Fibroblast of pulmonary artery (primary cell): ENCODE measurements at regions not wholly inside any gene's neighbourhood (a gene's known extent, or its start where the extent isn't known, plus 50 kb on each side); places are given as distances from the start of the nearest gene placed in this dataset.
"Not testable (repeated sequence)": the region's sequence is repeated elsewhere in the genome, so short reads cannot be mapped to it uniquely, and the experiment has no call there.

ENCODE experiments used
- DNase-seq: peaks from one replicate; pipeline ENCODE4 v3.0.0-alpha.2; 2010; ENCODE audit warnings: low read depth
- H3K4me3 ChIP-seq: replicated peaks from 2 replicates; pipeline ENCODE4 v1.5.1; 2011; ENCODE audit warnings: low read depth, mild to moderate bottlenecking, control low read depth, low read length, moderate library complexity
- TF ChIP-seq, protein P1 (sequence below): IDR thresholded peaks from 2 replicates; pipeline ENCODE4 v1.5.1; 2011; ENCODE audit warnings: mild to moderate bottlenecking, control low read depth, low read length, inconsistent platforms; ENCODE audit errors: missing control alignments

DNA sequence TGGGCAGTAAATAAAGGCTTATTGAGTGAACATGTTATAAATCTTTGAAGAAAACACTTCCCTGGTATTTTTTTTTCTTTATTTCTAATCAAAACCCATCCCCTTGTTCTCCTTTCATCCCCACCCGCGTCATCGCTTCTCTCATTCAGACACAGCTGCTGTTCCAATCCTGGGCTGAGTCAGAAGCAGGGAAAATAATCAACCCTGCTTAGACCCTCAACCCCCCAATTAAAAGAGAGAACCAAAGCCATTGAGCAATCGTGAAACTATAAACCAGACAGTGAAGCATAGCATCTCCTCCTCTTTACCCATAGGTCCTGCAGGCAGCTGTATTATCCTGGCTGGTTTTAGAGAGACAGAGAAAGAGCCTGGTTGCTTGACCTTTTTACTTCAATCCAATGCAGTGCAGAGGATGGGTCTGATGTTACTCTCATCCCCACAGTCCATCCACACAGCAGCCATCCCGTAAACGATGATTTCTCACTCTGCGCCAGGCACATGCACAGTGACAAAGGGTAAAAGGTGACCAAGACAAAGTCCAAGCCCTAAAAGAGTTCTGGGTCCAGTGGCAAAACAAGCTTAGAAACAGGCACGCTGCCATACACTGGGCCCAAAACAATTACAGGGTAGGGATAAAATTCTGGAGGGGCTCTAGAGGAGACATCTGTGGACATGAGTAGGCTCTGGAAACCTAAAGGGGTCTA lies 238.3 kb downstream of the GALC start:
- no peak for DNase-seq
- TF ChIP-seq, protein P1, sequence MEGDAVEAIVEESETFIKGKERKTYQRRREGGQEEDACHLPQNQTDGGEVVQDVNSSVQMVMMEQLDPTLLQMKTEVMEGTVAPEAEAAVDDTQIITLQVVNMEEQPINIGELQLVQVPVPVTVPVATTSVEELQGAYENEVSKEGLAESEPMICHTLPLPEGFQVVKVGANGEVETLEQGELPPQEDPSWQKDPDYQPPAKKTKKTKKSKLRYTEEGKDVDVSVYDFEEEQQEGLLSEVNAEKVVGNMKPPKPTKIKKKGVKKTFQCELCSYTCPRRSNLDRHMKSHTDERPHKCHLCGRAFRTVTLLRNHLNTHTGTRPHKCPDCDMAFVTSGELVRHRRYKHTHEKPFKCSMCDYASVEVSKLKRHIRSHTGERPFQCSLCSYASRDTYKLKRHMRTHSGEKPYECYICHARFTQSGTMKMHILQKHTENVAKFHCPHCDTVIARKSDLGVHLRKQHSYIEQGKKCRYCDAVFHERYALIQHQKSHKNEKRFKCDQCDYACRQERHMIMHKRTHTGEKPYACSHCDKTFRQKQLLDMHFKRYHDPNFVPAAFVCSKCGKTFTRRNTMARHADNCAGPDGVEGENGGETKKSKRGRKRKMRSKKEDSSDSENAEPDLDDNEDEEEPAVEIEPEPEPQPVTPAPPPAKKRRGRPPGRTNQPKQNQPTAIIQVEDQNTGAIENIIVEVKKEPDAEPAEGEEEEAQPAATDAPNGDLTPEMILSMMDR: no peak
- H3K4me3 ChIP-seq: no peak overlapping the region

DNA sequence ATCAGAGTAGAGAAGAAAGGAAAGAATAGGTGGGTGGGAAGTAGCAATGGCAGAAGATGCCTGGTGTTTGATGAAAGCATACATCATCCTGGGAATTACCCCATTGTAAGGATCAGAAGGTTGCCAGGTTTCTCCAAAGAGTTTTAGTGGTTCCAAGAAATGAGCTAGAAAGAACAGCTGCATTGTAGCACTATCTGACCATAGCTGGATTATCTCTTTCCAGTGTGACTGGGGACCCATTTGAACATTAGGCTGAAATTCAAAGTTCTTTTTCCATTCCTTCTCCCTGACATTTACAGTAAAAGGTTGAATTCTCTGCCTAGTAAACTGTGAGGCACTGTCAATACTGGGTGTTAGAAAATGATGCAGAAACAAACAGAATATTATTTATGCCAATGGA lies 244.4 kb downstream of the GALC start:
- no peak overlapping the region for H3K4me3 ChIP-seq
- TF ChIP-seq, protein P1: no peak
- DNase-seq: no peak

DNA sequence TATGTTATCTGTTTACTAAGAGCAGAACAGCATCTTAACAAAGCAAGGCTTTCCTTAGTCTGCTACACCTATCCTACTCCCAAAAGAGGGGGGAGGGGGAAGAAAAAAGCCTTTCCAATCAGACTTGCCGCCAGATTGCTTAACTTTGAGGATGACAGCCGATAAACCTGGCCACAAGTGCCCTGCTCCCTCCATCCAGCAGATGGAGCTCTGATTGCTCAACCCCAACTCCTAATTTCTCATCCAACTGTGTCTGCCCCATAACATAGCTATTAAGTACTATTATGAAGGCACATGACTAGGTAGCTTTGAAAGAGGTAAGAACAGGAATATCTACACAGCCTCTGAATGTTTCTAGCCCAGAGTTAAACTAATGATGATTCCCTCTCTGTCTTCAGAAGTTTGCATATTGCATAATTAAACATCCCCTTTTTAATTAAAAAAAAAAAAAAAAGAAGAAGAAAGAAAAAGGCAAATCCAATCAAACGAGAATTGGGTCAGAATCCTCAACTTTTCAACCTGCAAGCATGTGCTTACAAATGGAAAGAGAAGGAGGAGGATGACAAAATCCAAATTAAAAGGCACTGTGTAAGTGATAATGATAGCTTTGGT lies 247.4 kb downstream of the GALC start:
- peak; percentile 47 for DNase-seq
- no peak overlapping the region for H3K4me3 ChIP-seq
- TF ChIP-seq, protein P1: peak; percentile 67

DNA sequence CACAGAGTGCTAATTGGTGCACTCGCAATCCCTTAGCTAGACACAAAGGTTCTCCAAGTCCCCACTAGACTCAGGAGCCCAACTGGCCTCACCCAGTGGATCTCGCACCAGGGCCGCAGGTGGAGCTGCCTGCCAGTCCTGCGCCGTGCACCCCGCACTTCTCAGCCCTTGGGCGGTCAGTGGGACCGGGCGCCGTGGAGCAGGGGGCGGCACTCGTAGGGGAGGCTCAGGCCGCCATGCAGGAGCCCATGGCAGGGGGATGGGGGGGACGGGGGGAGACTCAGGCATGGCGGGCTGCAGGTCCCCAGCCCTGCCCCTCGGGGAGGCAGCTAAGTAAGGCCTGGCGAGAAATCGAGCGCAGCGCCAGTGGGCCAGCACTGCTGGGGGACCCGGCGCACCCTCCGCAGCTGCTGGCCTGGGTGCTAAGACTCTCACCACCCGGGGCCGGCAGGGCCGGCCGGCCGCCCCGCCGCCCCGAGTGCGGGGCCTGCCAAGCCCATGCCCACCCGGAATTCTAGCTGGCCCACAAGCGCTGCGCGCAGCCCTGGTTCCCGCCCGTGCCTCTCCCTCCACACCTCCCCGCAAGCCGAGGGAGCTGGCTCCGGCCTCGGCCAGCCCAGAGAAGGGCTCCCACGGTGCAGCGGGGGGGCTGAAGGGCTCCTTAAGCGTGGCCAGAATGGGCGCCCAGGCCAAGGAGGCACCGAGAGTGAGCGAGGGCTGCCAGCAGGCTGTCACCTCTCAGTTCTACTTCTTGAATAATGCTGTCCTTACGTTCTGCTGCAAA lies 258.2 kb downstream of the GALC start:
- not testable (repeated sequence) for DNase-seq, H3K4me3 ChIP-seq

DNA sequence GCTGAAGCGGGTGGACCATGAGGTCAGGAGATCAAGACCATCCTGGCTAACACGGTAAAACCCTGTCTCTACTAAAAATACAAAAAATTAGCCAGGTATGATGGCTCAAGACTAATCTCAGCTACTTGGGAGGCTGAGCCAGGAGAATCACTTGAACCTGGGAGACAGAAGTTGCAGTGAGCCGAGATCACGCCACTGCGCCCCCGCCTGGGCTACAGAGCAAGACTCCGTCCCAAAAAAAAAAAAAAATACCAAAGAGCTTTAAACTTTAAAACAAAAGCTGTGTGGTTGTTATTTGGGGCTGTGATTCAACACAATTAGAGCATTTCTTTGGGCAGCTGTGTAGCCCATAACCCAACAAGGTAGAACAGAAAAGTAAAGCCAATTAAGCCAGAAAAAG lies 259.9 kb downstream of the GALC start:
- DNase-seq, H3K4me3 ChIP-seq: not testable (repeated sequence)

DNA sequence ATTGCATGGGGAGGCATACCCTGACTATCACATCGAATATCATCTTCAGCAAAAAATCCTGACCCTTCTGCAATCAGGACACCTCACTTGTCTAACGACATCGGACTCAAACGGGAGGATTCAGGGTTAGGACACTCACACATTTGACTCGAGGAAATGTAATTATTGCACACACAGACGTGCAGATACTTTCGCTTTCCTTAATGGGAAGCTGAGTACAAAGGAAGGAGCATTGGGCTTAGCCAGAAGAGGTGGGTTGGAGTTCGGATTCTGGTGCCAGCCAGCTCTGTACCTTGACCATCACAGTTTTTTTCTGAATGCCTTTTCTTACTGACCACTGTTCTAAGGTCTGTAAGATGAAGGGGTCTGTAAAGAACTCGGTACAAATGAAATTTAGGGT lies 260.4 kb downstream of the GALC start:
- no peak for DNase-seq
- H3K4me3 ChIP-seq: no peak overlapping the region
- TF ChIP-seq, protein P1: no peak

DNA sequence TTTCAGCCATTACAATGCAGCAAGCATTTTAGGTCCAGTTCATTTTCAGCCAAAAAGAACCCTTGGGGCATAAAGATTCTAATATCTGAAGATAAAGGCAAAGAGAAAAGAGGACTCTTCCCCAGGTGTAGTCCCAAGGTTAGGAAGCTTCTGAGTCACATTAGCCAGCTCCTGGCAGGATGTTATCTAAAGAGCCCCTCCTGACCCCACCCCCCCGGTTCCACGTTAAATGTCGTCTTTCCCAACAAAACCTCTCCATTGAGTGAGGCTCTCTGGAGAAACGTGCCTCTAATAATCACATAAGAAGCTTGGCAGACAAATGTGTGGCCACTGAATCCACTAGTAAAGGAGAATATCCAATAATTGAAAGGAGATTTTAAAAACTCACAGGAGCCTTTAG lies 267.7 kb downstream of the GALC start:
- no peak for DNase-seq

More for the DNA sequence above, 267.7 kb downstream of the GALC start:
- TF ChIP-seq, protein P1: no peak
- H3K4me3 ChIP-seq: no peak overlapping the region
